Caco-2 (cell line): ENCODE measurements at regions not wholly inside any gene's neighbourhood (a gene's known extent, or its start where the extent isn't known, plus 50 kb on each side); places are given as distances from the start of the nearest gene placed in this dataset.

Experiments used
- BruUV-seq: library from RNA; stranded (reverse); fragments of 400-500 nt; replicated peaks from 2 replicates; lab custom pipeline; 2021; lab: Mats Ljungman, UMichigan
- CTCF ChIA-PET: fragments of 300-600 bp; sonication (Branson Sonifier 250); formaldehyde crosslinking; loops from one replicate; lab custom pipeline; 2022; ENCODE audit warnings: antibody characterized with exemption; lab: Charles Lee
- POLR2A ChIA-PET: fragments of 300-600 bp; sonication (Branson Sonifier 250); formaldehyde crosslinking; loops from one replicate; lab custom pipeline; 2022; ENCODE audit warnings: antibody characterized with exemption; lab: Charles Lee
- DNase-seq, 2 experiments: peaks; one replicate each; pipeline versions ENCODE4 v3.0.0 to v3.0.0-alpha.2; 2020 to 2022
- H3K27me3 ChIP-seq: replicated peaks from 2 replicates; pipeline ENCODE4 v1.6.0; 2011; ENCODE audit warnings: low read length; ENCODE audit not compliant: control insufficient read depth, insufficient read depth
- H3K36me3 ChIP-seq: 2 replicates; pipeline ENCODE4 v1.5.1; 2011; ENCODE audit warnings: low read length; ENCODE audit not compliant: control insufficient read depth, insufficient read depth
- H3K4me1 ChIP-seq: fragments of 250-450 bp; sonication (Bioruptor Pico); 2 replicates; pipeline ENCODE4 v1.5.1; 2020; ENCODE audit warnings: mild to moderate bottlenecking
- H3K4me3 ChIP-seq: 2 replicates; pipeline ENCODE4 v1.5.1; 2011; ENCODE audit warnings: low read depth, mild to moderate bottlenecking, control low read depth, low read length
- H3K9me3 ChIP-seq: fragments of 250-450 bp; sonication (Bioruptor Pico); 2 replicates; pipeline ENCODE4 v1.5.1; 2020; ENCODE audit warnings: mild to moderate bottlenecking, moderate library complexity
- H3K27ac Mint-ChIP-seq: one replicate; pipeline ENCODE4 v1.8.0; 2022; ENCODE audit warnings: mixed read lengths; ENCODE audit not compliant: unreplicated experiment
- H3K27me3 Mint-ChIP-seq: one replicate; pipeline ENCODE4 v1.8.0; 2022; ENCODE audit warnings: mixed read lengths; ENCODE audit not compliant: insufficient read depth, unreplicated experiment
- H3K36me3 Mint-ChIP-seq: one replicate; pipeline ENCODE4 v1.8.0; 2022; ENCODE audit warnings: mild to moderate bottlenecking, mixed read lengths; ENCODE audit not compliant: insufficient read depth, unreplicated experiment
- H3K4me1 Mint-ChIP-seq: one replicate; pipeline ENCODE4 v1.8.0; 2022; ENCODE audit warnings: low read depth, mixed read lengths; ENCODE audit not compliant: unreplicated experiment
- H3K4me3 Mint-ChIP-seq: one replicate; pipeline ENCODE4 v1.8.0; 2022; ENCODE audit warnings: mild to moderate bottlenecking, moderate library complexity, mixed read lengths; ENCODE audit not compliant: unreplicated experiment
- H3K9me3 Mint-ChIP-seq: one replicate; pipeline ENCODE4 v1.8.0; 2022; ENCODE audit warnings: mixed read lengths; ENCODE audit not compliant: unreplicated experiment
- intact Hi-C: fragments of 100-400 bp; cut with micrococcal nuclease; formaldehyde crosslinking; loops from one replicate; pipeline ENCODE4 v1.10.0; 2022; ENCODE audit not compliant: unreplicated experiment
- TF ChIP-seq, protein P1 (sequence below), 2 experiments: fragments of 200-600 bp in 1 of 2; IDR thresholded peaks; 1 replicate in 1 of 2; 2 replicates in 1 of 2; pipeline versions ENCODE4 v1.5.1 to v1.8.0; 2011 to 2022; ENCODE audit warnings: antibody characterized with exemption in 1 of 2, control low read depth in 1 of 2, inconsistent platforms in 1 of 2, low read depth in 1 of 2, low read length in 1 of 2, mild to moderate bottlenecking in 1 of 2, moderate library complexity in 1 of 2; ENCODE audit not compliant: insufficient read depth in 1 of 2, severe bottlenecking in 1 of 2, unreplicated experiment in 1 of 2

GRCh38 chr10:111240348-111240747 is 163.5 kb downstream of the ADRA2A start:
- intact Hi-C loops, result no loop called here
- Histone ChIP-seq H3K4me3 (no peak overlapping the region), H3K36me3 (no peaks in the 10 kb centered on the region), H3K27me3 (no peaks in the 10 kb centered on the region), H3K4me1 (no peaks in the 10 kb centered on the region), H3K9me3 (no peaks in the 10 kb centered on the region)
- no peak overlapping the region for H3K4me3 Mint-ChIP-seq
- BruUV-seq, result no TSS peak
- TF ChIP-seq, protein P1, sequence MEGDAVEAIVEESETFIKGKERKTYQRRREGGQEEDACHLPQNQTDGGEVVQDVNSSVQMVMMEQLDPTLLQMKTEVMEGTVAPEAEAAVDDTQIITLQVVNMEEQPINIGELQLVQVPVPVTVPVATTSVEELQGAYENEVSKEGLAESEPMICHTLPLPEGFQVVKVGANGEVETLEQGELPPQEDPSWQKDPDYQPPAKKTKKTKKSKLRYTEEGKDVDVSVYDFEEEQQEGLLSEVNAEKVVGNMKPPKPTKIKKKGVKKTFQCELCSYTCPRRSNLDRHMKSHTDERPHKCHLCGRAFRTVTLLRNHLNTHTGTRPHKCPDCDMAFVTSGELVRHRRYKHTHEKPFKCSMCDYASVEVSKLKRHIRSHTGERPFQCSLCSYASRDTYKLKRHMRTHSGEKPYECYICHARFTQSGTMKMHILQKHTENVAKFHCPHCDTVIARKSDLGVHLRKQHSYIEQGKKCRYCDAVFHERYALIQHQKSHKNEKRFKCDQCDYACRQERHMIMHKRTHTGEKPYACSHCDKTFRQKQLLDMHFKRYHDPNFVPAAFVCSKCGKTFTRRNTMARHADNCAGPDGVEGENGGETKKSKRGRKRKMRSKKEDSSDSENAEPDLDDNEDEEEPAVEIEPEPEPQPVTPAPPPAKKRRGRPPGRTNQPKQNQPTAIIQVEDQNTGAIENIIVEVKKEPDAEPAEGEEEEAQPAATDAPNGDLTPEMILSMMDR (IDR thresholded peaks at IDR 0.05; ENCODE audit: insufficient read depth in 1 of 2, low read depth in 1 of 2, low read length in 1 of 2, severe bottlenecking in 1 of 2, unreplicated experiment in 1 of 2), result no peak
- ChIA-PET POLR2A (no interaction called here), CTCF (no interaction called here)
- DNase-seq, result no peak
- H3K27me3 Mint-ChIP-seq, result peaks cover 3% of the 10 kb centered on the region
- no peaks in the 10 kb centered on the region for H3K36me3 Mint-ChIP-seq
- H3K4me1 Mint-ChIP-seq, result no peaks in the 10 kb centered on the region
- H3K9me3 Mint-ChIP-seq, result no peaks in the 10 kb centered on the region
- H3K27ac Mint-ChIP-seq, result no peak overlapping the region

- H3K4me3 Mint-ChIP-seq, result no peak overlapping the region
These were observed 166.3 kb downstream of the ADRA2A start for GRCh38 chr10:111243126-111243525.

DNA sequence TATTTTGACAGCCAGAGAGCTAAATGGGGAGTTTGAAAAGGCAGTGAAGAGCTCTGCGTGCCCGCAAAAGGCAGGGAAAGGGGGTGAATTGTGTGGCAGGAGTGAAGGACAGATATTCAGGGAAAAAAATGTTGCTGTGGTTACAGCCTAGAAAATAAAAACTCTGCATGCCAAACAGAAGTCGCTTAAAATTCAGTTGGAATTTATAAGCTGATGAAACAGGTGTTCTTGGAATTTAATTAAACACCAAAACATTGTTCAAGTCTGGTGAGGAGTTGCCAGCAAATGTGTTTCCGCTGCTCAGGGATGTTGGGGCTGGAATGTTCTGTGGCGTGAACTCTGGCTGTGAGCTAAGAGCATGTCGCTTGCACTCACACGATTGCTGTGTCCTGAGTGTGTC is 169.3 kb downstream of the ADRA2A start:
- Mint-ChIP-seq H3K4me3 (no peak overlapping the region), H3K4me1 (no peaks in the 10 kb centered on the region), H3K9me3 (no peaks in the 10 kb centered on the region), H3K36me3 (no peaks in the 10 kb centered on the region), H3K27me3 (peaks cover 11% of the 10 kb centered on the region), H3K27ac (no peak overlapping the region)
- 0 out of 2 replicates have a peak, but pooled peaks cover 6% of the 10 kb centered on the region for H3K9me3 ChIP-seq
- DNase-seq, result no peak
- H3K36me3 ChIP-seq, result no peaks in the 10 kb centered on the region
- intact Hi-C loops, result no loop called here
- BruUV-seq, result no TSS peak
- ChIA-PET CTCF (interaction anchor here (0.6 kb wide), 2 partner anchors 9 to 940 kb away, joined by 3 to 4 read pairs; no protein-coding TSS in a partner anchor), POLR2A (no interaction called here)
- H3K4me1 ChIP-seq, result no peaks in the 10 kb centered on the region
- H3K4me3 ChIP-seq, result no peak overlapping the region
- no peaks in the 10 kb centered on the region for H3K27me3 ChIP-seq
- TF ChIP-seq, protein P1 (IDR thresholded peaks at IDR 0.05; ENCODE audit: insufficient read depth in 1 of 2, low read depth in 1 of 2, low read length in 1 of 2, severe bottlenecking in 1 of 2, unreplicated experiment in 1 of 2), result no peak

More at GRCh38 chr10:111243126-111243525, 166.3 kb downstream of the ADRA2A start:
- no peak overlapping the region for H3K27ac Mint-ChIP-seq
- Histone ChIP-seq H3K9me3 (no peaks in the 10 kb centered on the region), H3K27me3 (no peaks in the 10 kb centered on the region), H3K4me1 (no peaks in the 10 kb centered on the region), H3K36me3 (no peaks in the 10 kb centered on the region), H3K4me3 (no peak overlapping the region)
- TF ChIP-seq, protein P1 (IDR thresholded peaks at IDR 0.05; ENCODE audit: insufficient read depth in 1 of 2, low read depth in 1 of 2, low read length in 1 of 2, severe bottlenecking in 1 of 2, unreplicated experiment in 1 of 2), result no peak
- no peaks in the 10 kb centered on the region for H3K4me1 Mint-ChIP-seq
- peaks cover 11% of the 10 kb centered on the region for H3K27me3 Mint-ChIP-seq
- no TSS peak for BruUV-seq
- POLR2A ChIA-PET, result no interaction called here
- CTCF ChIA-PET, result no interaction called here
- no peak for DNase-seq
- no peaks in the 10 kb centered on the region for H3K36me3 Mint-ChIP-seq
- intact Hi-C loops, result no loop called here
- H3K9me3 Mint-ChIP-seq, result no peaks in the 10 kb centered on the region
